Activated naive CD4-positive, alpha-beta T cell (primary cell): ENCODE measurements at regions not wholly inside any gene's neighbourhood (a gene's known extent, or its start where the extent isn't known, plus 50 kb on each side); places are given as distances from the start of the nearest gene placed in this dataset.

Experiments used
- DNase-seq, 4 experiments: peaks; one replicate each; lab custom pipeline; 2025; lab: John Stamatoyannopoulos, UW

DNA sequence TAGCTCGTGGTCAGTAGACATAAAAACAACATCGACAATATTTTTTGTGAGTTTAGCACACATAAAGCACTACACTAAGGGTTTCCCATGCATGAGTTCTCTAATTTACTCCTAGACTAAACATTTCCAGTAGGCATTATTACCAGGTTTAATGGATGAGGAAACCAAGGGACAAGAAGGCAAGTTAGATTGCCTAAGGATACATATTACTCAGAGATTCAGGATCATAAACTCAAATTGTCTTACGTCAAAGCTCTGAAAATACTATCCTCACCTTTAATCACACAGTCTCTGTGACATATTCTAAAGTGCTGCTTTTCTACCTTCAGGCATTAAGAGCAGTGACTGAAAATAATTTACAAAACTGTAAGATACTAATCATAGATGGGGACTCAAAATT is 655.3 kb downstream of the SLC16A7 start:
- no peak for DNase-seq

DNA sequence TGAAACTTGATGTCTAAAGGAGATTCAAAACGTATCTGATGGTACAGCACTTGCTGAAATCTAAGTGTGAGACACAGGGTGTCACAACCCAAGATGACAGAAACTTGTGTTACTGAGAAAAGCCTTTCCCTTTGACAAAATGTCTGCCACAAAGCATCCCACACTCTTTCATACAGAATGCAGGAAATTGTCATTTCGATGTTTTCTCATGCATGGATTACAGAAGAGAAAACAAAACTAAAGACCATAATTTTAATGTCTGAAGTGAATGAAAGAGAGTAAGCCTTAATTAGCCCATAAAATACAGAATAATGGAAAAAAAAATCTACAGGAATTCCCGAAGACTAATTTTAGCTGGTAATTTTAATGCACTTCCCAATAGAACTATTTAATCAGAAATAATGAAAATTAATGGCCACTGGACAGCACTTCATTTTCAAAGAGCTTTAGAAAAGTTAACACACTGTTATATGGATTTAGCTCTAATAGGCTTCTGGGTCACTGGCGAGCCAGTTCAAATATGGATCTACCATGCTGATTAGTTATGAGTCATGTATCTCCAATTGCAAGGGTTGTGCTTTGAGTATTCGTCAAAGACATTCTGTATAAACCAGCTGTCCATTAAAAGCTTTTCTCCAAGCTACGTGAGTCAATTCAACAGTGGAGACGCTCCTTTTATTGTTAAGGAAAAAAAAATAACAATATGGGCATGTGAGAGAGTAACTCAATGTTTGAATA is 656.7 kb downstream of the SLC16A7 start:
- no peak for DNase-seq

DNA sequence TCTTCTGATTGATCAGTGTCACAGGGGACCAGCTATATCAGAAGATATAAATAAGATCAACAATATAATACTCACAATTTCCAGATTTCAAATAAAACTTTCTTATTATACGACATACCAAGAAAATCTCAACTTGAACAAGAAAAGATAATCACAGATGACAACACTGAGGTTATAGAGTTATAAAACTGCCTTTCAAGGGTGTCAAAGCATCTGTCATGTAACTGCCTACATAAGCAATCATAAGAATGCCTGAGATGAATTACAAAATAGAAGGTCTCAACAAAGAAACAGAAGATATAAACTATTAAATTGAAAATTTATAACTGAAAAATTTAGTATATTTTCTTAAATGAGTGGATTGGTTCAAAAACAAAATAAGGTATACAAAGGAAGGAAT is 659.2 kb downstream of the SLC16A7 start:
- no peak for DNase-seq

- no peak for DNase-seq
Observed at GRCh38 chr12:60257063-60257462, 661.2 kb downstream of the SLC16A7 start.

DNA sequence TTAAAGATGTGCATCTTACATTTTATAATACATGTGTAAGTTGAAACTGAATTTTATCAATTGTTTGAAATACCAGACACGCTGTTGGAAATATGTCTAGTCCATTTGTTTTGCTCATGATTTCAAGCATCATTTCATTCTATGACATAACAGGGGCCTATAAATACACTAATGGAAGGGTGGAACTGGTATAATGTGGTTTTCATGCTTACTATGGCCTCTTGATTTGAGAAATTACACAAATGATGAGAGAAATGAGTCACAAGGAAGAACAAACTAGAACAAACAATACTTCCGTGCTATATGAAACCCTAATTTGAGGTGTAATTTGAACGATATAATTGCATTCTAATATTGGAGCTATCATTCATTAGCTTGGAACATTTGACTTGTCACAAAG is 663.4 kb downstream of the SLC16A7 start:
- DNase-seq: no peak

DNA sequence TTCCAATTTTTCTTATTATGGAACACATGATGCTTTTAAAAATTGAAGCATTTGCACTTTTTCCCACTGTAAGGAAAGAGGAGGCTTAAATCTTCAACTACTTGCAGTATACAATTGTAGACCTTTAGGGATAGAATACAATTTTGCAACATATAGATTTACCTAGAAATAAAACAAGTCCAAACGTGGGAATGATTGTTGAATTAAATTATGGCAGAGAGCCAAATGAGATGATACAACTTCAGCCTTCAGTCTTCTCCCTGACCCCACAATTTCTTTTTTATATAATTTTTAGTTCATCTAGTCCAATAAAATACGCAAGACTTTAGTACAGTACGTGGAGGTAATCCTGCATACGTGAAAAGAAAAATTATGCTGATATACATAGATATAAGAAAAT is 666.5 kb downstream of the SLC16A7 start:
- no peak for DNase-seq

- DNase-seq: no peak
Observed at GRCh38 chr12:60263161-60263560, 667.3 kb downstream of the SLC16A7 start.

- DNase-seq: no peak
Observed at GRCh38 chr12:60263836-60264493, 668.1 kb downstream of the SLC16A7 start.

- no peak for DNase-seq
Observed at GRCh38 chr12:60265741-60266140, 669.9 kb downstream of the SLC16A7 start.

DNA sequence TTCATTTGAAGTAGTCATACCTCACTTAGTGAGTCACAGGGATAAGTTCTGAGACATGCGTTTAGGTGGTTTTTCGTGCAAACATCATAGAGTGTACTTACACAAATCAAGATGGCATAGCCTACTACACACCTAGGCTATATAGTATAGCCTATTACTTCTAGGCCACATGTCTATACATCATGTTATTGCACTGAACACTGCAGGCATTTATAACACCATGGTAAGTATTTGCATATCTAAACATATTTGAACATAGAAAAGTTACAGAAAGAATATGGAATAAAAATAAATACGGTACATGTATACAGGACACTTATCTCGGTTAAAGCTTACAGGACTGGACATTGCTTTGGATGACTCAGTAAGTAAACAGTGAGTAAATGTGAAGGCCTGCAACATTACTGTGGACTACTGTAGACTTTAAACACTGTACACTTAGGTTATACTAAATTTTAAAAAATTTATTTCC is 670.6 kb downstream of the SLC16A7 start:
- DNase-seq: no peak

- no peak for DNase-seq
Observed at GRCh38 chr12:60269611-60270269, 673.9 kb downstream of the SLC16A7 start.

DNA sequence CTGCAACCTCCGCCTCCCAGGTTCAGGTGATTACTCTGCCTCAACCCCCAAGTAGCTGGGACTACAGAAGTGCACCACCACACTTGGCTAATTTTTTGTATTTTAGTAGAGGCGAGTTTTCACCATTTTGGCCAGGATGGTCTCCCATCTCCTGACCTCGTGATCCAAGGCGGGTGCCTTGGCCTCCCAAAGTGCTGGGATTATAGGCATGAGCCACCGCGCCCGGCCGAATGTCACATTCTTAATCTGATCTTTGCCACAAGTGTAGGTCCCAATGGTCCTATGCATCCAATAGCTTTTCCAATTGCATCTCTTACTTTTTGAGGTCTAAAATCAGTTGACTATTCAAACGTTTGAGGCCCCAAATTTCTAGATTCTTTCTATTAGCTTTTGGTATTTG is 676.0 kb downstream of the SLC16A7 start:
- no peak for DNase-seq

- no peak for DNase-seq
Observed at GRCh38 chr12:60278209-60278608, 682.4 kb downstream of the SLC16A7 start.

DNA sequence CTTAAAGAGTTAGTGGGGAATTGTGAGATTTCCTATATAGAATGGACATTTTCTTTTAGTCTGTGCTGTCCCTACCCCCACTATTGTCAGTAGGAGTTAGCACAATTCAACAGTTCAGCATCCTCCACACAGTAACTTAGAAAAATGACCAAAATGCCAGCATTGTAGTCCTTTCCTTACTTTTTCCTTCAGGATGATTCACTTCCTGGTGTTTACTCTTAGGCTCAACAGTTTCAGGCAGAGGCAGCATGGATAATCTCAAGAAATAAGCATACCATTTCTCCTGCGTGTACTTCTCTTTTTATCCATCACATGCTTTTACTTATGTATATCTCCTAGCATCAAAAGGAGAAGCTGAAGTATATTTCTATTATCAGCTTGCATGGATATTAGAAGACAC is 683.4 kb downstream of the SLC16A7 start:
- no peak for DNase-seq

GRCh38 chr12:60281522-60281921 is 685.7 kb downstream of the SLC16A7 start:
- DNase-seq: no peak

- DNase-seq: no peak
Observed at GRCh38 chr12:60290532-60290931, 694.7 kb downstream of the SLC16A7 start.

DNA sequence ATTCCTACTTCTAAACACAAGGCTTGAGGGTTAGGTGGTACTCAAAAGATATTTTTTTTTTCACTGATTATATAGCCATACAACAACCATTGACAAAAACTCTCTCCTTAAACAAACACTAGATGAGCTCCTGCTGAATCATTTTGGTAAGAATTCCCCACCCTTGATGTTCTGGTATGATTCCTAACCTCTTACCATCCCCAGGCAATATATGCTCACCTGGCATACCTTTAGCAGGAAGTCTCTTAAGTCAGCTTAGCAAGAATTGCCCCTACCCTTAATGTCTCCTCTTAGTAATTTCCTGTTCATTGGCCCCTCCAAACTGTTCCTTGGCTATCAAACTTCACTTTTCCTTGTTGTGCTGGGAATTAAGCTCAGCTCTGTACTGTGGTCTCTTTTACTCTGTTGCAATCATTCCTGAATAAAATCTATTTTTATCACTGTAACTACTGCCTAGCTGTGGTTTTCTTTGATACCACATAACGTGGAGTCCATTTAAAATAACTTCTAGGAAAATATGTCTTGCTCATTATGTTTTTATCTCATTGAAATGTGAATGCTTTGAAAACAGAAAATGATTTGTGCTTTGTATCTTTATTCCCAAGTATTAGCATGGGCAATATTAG is 712.6 kb downstream of the SLC16A7 start:
- no peak for DNase-seq

DNA sequence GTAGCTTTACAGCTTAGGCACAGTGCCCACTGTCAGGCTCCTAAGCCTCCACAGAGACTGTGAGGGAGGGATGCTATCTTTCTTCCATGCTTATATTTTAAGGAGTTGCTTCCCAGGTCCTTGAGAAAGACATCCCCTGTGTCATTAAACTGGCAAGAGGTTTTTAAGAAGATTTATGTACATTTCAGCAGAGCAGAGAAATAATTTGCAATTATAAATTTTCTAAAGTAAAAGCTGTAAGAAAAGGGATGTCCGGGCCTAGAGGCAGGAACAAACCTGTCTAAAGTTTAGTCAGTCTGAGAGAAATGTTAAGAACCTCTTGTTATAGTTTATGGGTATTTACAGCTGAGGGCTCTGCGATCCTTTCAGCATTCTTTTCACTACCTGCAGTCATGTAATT is 716.1 kb downstream of the SLC16A7 start:
- no peak for DNase-seq

GRCh38 chr12:60317361-60317760 is 721.5 kb downstream of the SLC16A7 start:
- DNase-seq: no peak

DNA sequence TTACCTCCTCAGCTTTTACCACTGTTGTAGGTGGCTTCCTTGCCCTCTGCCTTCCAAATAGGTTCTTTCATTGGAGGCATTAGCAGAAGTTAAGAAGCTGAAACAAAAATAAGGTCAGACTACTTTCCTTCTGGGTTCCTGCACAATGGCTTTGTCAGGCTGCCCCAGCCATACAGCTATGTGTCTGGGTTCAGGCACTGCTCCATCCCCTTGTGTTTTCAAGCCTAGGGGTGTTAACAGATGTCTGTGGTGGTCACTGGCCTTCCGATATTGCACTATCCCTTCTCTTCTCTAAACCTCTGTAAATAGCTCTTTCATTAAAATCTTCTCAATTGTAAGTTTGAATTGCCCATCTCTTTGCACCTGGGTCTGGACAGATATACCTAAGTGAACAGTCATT is 728.9 kb downstream of the SLC16A7 start:
- DNase-seq: no peak

GRCh38 chr12:60333461-60333860 is 737.6 kb downstream of the SLC16A7 start:
- no peak for DNase-seq

GRCh38 chr12:60335745-60336144 is 739.9 kb downstream of the SLC16A7 start:
- no peak for DNase-seq
